HK-2 (cell line): ENCODE measurements at regions not wholly inside any gene's neighbourhood (a gene's known extent, or its start where the extent isn't known, plus 50 kb on each side); places are given as distances from the start of the nearest gene placed in this dataset.

ENCODE experiments used
- DNase-seq: peaks from one replicate; pipeline ENCODE4 v3.0.0-alpha.2; 2018; ENCODE audit not compliant: unreplicated experiment

DNA sequence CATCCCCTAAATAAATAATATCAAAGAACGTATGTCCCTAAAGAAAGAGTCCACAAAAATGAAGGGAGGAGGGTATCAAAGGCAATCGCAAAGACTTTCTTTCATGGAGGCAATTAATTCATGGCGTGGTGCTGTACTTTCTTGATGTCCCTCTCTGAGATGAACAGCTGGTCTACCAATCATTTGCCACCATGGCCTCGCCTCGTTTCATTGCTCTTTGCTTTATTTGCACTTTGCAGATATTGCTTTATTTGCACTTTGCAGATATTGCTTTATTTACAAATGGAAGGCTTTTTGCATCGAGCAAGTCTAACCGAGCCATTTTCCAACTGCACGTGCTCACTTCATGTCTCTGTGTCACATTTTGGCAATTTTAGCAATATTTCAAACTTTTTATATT lies 104.0 kb upstream of the PTCH1 start:
- no peak for DNase-seq

DNA sequence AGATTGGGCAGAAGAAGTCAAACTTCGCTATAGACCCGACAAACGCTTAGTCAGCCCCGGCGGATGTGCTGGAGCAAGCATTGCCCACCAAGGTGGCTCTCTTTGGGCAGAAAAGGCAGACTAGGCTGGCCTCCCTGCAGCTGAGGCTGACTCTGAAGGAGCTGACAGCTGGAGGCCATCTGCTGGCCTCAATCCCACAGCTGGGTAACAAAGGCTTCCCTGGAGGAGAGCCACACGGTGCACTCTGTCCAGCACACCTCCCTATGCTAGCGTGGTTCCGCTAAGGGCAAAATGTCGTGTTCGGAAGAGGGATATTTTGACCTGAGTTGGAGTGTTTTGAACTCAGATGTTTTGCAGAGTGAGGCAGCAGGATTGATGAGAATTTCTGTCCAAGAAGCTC lies 103.5 kb upstream of the PTCH1 start:
- no peak for DNase-seq

DNA sequence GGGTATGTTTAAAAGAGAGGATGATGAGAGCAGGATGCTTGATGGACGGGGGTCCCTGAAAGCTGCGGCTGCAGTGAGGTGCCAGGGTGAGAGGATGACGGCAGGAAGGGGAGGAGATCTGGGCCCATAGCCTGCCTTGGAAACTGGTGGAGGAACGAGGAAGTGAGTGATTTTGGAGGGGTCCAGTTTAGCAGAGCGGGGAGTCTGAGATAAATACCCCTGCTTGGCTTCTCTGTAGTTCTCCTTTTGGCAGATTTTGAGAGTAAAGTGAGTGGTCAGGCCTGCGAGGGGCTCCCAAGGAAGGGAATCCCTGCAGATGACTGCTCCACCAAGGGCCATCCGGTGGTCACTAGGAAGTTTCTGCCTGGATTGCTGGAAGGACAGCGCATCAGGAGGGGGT lies 98.5 kb upstream of the PTCH1 start:
- no peak for DNase-seq

DNA sequence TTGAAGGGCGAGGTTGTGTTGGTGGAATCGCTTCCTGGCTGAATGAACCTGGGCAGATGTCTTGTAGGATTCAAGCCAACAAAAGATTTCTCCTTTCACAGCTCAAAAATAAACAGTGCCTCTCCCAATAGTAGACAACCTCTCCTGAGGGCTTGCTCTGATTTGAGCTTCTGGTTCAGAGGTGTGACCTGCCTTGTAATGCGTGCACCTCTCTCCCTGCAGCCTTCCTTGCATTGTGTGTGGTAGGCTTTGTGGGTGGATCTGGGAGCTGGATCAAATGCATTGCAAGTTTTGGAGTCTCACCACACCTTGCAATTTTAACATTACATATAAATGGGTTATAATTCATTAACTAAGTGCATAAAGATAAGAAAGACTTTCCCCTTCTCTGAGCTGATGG lies 96.9 kb upstream of the PTCH1 start:
- DNase-seq: no peak

DNA sequence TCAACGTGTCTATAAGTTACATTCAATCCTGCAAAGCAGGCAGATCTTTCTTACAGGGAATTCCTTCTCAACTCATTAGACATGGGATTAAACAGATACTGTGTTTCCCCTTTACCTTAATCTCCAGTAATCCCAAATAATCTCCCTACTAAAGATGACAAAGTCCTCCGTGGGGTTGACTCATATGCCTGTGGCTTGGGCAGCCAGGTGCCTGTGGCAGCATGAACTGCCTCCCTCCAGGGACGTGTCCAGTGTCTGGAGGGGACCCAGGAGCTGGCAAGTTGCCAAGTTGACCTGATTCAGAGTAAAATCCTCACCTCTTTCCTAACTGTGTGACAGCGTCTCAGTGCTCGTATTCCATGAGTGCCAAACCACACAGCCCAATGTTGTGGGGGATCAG lies 94.6 kb upstream of the PTCH1 start:
- DNase-seq: no peak

DNA sequence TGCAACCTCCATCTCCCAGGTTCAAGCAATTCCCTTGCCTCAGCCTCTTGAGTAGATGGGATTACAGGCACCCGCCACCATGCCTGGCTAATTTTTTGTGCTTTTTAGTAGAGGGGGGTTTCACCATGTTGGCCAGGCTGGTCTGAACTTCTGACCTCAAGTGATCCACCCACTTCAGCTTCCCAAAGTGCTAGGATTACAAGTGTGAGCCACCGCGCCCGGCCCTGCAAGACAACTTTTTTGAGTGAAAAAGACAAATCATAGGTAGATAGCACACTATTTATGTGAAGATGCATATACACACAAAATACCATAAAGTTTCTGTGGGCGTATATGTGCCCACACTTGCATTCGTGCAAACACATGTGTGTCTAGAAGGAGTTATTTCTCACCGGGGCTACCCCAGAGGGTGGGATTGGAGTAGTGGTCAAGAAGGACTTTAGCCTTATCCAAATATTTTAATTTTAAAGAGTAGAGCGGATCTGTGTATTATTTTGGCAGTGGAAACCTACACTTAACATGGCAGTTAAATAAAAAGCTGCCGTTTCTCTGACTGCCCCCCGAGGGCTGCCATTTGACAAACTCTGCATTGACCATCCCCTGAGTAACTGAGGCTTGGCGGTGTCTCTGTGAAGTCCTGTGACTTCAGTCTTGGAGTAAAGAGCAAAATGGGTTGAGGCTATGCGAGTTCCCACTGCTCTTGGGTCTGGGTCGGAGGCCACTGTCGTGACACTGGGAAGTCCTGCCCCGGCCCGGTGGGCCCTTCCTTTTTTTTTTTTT lies 93.4 kb upstream of the PTCH1 start:
- DNase-seq: no peak

DNA sequence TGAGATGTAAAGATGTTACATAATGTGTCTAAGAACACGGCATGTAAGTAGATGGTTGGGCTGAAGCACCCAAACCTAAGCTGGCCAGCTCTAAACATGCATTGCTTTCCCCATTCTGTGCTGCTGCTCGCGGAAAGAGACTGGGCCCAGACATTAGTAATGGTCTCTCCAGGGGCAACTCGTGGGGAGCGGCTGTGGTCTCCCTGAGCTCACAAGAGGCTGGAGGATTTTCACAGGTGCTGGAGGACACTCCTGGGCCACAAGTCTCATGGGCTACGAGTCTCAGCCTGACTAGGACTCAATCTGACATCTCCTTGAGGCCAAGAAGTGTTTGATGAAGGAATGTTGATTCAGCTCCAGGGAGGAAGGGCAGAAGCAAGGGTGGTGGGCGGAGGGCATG lies 92.7 kb upstream of the PTCH1 start:
- DNase-seq: no peak

DNA sequence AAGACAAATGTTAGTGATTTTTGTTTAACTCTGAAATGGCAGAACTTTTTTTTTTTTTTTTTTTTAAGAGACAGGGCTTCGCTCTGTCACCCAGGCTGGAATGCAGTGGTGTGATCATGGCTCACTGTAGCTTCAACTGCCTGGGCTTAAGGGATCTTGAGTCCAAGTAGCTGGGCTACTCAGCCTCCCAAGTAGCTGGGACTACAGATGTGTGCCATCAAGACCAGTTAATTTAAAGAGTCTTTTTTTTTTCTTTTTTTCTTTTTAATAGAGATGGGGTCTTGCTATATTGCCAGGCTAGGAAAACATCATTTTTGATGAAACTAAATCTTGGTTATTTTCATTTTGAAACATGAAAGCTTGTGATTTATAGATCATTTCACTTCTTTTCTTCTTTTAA lies 91.6 kb upstream of the PTCH1 start:
- DNase-seq: no peak

DNA sequence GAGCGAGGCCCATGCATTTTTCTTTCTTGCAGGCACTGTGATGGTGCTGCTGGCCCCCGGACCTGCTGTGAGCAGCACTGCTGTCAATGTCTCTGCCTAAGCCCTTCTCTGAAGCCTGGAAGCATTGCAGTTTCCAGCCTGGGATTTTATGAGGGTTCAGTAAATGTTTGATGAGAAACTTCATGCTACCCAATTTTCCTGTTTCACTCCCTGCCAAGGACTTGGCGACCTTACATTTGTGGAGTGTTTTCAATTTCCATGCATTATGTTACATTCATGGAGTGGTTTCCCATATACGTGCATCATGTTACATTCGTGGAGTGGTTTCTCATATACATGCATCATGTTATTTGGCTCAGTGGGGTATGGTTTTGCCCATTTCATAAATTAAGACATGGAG lies 90.7 kb upstream of the PTCH1 start:
- DNase-seq: no peak

DNA sequence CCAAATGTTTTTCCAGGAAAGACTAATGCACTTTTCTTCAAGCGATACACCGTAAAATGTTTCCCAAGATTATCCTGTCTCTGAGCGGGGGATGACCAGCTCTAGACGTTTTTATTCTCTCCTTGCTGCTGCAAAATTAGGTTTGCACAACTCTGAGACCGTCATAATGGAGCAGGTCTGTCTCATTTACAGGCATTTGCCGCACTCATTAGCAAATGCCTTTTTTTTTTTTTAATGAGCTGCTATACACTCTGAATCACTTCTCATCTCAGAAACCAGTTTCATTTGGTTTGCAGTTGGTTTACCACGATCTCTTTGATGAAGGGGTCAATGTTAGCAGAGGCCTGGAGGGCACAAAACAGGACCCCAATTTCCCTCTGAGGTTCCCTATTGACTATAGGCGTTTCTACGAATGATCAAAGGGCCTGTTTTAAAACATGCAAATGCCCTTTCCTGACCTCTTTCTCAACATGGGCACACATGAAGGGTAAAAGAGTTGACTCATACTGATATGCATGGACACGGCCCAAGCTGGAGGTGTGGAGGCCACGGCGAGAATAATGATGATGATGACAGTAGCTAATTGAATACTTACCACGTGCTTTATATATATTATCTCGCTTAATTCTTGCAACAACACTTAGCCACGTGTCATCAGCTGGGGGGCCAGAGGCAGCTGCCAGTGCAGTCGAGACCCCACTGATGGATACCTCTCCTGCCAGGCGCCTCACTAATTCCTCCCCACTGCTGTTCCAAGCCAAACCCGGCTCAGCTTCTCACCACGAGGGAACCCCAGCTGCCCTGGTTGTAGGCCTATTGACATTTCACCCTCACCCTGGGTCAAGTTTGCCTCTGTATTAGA lies 89.9 kb upstream of the PTCH1 start:
- no peak for DNase-seq

DNA sequence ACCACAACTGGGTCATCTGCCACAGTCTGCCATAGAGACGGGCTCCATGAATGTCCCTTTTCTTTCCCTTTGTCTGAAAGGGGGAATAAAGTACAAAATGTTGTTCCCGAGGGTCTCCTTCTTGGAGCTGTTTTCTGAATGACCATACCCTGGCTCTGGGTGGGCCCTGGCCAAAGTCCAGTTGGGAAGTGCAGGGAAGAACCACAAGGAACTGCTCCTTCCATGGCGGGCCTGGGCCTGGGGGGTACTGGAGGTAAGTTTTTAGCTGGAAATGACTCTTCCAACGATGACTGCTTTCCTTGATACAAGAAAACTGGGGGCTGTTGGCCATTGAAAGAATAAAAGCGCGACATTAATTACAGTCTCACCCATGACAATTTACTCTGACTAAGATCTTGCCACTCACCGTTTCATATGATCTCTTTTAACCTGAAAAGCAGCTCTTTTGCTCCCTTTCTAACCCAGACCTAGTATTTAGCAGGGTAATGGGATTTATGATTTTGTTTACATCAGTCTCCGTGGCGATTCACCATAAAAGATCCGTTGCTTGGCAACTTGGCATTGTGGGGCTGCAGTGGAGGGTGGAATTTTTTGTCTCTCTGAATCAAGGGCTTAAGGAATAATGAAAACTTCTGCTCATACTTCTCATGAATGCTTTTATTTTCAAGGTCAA lies 89.2 kb upstream of the PTCH1 start:
- DNase-seq: no peak

DNA sequence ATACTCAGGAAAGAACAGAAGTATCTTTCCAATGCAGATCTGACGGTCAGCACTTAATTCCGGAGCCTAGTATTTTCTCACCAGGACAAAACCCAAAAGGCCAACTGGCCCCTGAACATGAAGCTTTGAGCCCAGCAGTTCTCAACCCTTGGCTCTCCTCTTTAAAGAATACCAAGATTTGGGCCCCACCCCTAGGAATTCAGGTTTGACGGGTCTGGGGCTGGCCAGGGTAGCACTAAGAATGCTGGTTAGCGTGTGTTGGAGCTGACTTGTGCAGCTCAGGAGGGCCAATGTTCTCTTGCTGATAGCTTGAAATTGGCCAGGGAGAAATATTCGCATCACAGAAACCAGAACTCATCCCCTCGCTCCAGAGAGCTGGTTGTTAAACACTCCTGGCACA lies 88.3 kb upstream of the PTCH1 start:
- no peak for DNase-seq

DNA sequence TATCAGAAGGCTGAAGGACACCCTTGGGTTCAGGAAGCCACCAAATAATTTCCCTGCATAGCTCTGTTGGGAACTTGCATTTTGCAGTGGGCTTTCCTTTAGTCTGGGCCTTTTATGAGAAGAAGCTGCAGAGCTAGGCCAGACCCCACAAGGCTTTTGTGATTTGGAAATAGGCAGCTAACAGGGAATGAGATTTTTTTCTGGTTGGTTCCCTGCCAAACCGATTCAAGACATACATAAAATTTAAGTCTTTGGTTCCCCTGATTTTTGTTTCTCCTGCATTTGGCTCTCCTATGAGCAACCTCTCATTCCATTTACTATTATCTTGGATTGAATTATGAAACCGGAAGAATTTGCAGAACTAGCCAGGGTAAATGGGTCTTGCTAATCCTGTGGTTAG lies 81.5 kb upstream of the PTCH1 start:
- DNase-seq: no peak

DNA sequence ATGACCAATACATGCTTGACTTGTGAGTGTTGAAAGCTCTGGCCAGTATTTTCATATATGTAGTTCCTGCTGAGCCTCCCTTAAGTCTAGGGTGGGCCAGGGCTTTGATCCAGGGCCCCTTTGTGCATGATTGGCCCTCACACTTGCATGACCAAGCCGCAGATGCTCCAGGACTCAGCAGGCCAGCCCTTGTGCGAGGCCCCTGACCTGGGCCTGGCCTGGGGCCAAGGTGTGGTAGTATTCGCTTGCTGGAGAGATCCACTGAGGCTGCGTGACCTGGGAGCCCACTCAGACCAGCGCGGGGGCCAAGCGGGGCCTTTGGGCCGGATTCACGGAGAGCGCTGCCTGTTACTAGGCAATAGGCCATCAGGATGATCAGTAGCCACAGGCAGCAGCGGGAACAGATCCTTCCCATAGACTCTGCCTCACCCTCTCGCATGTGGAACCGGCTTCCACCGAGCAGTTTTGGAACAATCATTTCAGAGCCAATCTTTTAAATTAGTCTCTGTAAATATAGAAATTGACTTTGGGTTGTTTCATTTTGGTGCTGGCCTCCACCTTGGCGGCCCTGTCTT lies 79.0 kb upstream of the PTCH1 start:
- no peak for DNase-seq

DNA sequence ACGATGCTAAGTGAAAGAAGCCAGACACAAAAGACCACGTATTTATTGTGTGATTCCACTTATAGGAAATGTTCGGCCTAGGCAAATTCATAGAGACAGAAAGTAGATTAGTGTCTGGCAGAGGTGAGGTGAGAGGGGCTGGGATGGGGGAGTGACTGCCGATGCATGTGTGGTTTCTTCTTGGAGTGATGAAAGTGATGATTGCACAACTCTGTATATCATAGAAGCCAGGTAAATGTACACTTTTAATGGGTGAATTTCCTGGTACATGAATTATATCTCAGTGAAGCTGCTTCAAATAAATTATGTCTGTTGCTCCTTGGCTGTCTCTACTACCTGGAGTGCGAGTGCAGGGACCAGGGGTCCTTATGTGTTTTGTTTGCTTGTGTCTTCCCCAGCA lies 76.2 kb upstream of the PTCH1 start:
- no peak for DNase-seq

DNA sequence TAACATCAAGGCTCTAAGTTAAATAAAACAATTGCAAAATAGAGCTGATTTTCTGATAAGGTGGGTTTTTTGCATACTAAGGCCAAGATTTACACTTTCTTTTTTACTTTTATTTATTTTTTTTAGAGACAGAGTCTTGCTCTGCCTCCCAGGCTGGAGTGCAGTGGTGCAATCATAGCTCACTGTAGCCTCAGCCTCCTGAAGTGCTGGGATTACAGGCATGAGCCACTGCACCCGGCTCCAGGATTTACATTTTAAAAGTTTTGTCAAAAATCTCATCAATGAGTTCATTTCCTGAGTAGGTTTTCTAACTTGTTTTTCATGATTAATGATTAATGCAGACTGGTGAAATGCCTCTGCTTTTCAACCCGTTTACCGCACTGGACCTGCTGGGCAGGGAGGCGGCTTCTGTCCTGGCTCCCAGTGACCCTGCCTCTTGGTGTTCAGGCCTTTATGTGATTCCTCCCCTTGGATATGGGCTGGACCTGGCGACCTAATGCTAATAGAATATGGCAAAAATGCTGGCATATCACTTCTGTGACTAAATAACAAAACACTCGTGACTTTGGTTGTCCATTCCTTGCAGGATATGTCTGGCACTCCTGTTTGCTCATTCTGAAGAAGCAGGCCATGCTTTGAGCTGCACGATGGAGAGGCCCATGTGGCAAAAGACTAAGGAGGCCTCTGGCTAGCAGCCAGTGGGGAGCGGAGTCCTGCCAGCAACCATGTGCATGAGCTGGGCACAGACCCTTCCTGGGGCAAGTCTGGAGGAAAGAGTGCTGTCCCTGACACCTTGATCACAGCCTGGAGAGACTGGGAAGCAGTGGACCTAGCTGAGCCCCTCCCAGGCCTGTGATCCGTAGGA lies 72.2 kb upstream of the PTCH1 start:
- DNase-seq: peak; percentile 16

DNA sequence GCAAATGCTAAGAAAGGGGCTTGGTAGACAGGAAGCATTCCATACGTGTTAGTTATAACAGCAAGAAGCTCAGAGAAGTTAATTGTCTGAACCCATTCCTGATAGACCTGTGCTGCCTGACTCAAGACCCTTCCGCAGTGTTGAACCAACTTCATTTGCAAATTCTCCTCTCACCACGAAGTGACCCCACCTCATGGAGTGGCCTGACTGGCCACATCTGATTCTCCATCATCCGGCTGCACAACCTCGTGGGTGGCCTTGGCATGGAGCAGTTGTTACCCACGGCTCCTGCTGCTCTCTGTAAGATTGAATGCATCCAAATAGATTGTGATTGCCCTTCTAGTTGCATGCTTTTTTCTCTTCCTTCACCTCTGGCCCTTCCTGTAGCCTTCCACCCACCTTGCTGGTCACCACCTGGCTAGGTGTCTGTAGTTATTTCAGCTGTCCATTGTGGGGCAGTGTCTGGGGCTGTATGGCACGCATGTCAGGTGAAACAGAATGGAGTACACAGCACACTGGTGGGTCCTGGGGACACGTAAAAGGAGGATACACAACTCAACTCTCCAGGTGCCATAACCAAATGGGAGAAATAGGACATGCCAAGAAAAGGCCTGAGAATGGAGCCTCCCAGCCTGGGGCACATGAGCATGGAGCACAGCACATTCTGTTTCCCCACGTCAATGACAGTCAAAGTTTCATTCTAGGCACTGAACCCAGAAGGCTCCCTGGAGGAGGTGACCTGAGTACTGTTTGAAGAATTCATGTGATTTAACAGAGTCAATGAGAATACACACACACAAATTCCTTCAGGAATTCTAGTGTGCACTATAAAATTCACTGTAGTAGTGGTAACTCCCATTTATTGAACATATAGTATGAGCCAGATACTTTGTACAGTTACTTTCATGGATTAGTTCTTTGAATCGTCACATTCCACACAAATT lies 70.5 kb upstream of the PTCH1 start:
- DNase-seq: no peak

DNA sequence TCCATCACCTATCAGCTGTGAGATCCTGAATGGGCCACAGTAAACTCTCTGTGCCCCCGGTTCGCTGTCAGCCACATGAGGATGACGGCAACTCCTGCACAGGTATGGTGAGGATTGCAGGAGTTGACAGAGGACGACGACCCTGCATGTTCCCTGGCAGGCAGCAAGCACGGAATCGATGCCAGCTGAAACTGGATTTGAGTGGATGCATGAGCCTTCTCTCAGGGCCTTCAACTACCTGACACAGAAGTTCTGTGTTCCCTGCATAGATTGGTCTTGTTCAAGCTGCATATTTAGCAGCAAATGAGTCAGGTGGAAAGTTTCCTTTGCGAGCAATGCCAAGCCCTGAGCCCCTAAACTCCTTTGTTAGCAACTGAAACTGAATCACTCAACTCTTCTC lies 69.6 kb upstream of the PTCH1 start:
- DNase-seq: no peak

DNA sequence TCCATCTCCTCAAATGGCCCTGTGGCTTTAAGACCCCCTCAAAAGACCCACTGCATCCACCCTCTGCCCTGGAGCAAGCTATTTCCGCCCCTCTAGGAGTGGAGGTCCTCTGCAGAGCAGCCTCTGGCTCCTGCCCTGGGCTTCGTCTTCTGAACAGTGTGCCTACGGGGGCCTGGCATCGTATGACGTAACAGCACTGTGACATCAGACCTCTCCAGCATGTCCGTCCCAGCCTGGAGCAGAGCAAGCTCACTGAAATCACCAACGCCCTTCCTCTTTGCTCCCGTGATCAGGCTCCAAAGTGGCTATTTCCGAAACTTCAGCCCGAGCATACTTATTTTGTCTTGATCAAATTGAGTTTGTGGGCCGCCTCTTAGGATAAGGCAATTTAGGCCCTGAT lies 69.1 kb upstream of the PTCH1 start:
- no peak for DNase-seq

DNA sequence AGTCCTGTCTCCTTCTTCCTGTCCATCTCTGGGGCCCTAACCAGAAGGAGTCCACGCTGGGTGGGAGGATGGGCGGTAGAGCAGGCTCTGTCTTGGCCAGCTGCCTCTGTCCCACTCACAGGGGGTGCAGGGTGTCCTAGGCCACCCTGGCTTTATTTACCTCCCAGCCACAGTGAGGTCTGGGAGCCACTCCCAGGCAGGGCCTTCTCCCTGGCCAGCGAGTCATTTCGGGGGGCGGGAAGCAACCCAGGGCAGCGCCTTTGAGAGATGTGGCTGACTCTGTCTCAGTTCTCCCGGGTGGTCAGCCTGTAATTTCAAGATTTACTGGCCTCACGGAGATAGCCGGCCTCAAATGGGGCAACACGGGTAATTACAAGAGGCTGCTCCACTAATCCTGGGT lies 67.4 kb upstream of the PTCH1 start:
- no peak for DNase-seq
